ENCODE measurements at regions not wholly inside any gene's neighbourhood (a gene's known extent, or its start where the extent isn't known, plus 50 kb on each side); places are given as distances from the start of the nearest gene placed in this dataset.
A peak's percentile ranks its signal among the peaks of the same experiment; 100 is the strongest.

- peak; percentile 48 for DNase-seq (ENCODE audit: low spot score)
- peak overlapping the region; percentile 49 for H3K4me2 ChIP-seq
- peak overlapping the region; percentile 8 for H2AFZ ChIP-seq (replicated peaks)
- no peak overlapping the region for H3K9ac ChIP-seq
- Mint-ChIP-seq H3K27me3 (ENCODE audit: insufficient read depth, low read depth) (peaks cover 5% of the 10 kb centered on the region), H3K9me3 (peaks cover 2% of the 10 kb centered on the region), H3K27ac (no peak overlapping the region), H3K36me3 (no peaks in the 10 kb centered on the region), H3K4me1 (peaks cover 16% of the 10 kb centered on the region), H3K4me3 (no peak overlapping the region)
- TF ChIP-seq CTCF (IDR thresholded peaks at IDR 0.05) (no peak), EZH2phosphoT487 (IDR thresholded peaks at IDR 0.05) (no peak), EZH2 (IDR thresholded peaks at IDR 0.05) (no peak)
- H3K27me3 ChIP-seq = peaks cover 32% of the 10 kb centered on the region
- H3K36me3 ChIP-seq = no peaks in the 10 kb centered on the region
- H3K4me3 ChIP-seq = no peak overlapping the region
- no peaks in the 10 kb centered on the region for H4K20me1 ChIP-seq (ENCODE audit: low read depth)
- peaks cover 31% of the 10 kb centered on the region for H3K4me1 ChIP-seq
- peak overlapping the region; percentile 78 for H3K27ac ChIP-seq
- H3K79me2 ChIP-seq (ENCODE audit: low read depth) = no peaks in the 10 kb centered on the region
- no peaks in the 10 kb centered on the region for H3K9me3 ChIP-seq (ENCODE audit: low read depth)
- peaks cover 19% of the 10 kb centered on the region for H3F3A ChIP-seq (ENCODE audit: low read depth)
These were observed 247.7 kb downstream of the OLFM4 start for GRCh38 chr13:53276265-53276664.

DNA sequence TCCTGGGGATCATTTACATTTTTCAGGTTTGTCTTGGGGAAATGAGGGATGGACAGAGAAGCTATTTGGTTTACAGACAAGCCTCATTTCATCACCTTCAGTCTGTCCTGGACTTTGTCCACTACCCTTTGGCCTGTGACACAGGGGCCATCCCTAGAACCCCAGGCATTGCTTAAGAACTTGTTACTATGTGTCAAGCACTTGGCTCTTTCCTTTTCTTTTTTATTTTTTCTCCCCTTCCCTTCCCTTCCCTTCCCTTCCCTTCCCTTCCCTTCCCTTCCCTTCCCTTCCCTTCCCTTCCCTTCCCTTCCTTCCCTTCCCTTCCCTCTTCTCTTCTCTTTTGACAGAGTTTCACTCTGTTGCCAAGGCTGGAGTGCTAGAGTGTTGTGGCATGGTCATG is 253.1 kb downstream of the OLFM4 start:
- Mint-ChIP-seq H3K27me3 (ENCODE audit: insufficient read depth, low read depth) (peaks cover 7% of the 10 kb centered on the region), H3K36me3 (no peaks in the 10 kb centered on the region), H3K9me3 (peaks cover 9% of the 10 kb centered on the region), H3K4me1 (peaks cover 9% of the 10 kb centered on the region), H3K4me3 (no peak overlapping the region), H3K27ac (no peak overlapping the region)
- no peaks in the 10 kb centered on the region for H3K9me3 ChIP-seq (ENCODE audit: low read depth)
- H3K79me2 ChIP-seq (ENCODE audit: low read depth) = no peaks in the 10 kb centered on the region
- peaks cover 3% of the 10 kb centered on the region for H3F3A ChIP-seq (ENCODE audit: low read depth)
- H4K20me1 ChIP-seq (ENCODE audit: low read depth) = no peaks in the 10 kb centered on the region
- no peaks in the 10 kb centered on the region for H3K36me3 ChIP-seq
- no peak for DNase-seq (ENCODE audit: low spot score)
- H3K27me3 ChIP-seq = peaks cover 7% of the 10 kb centered on the region
- no peak for TF ChIP-seq EZH2 (IDR thresholded peaks at IDR 0.05)
- no peak for TF ChIP-seq EZH2phosphoT487 (IDR thresholded peaks at IDR 0.05)
- TF ChIP-seq CTCF (IDR thresholded peaks at IDR 0.05) = no peak
- H3K27ac ChIP-seq = no peak overlapping the region
- no peak overlapping the region for H3K4me3 ChIP-seq
- no peak overlapping the region for H3K9ac ChIP-seq
- no peak overlapping the region for H2AFZ ChIP-seq (replicated peaks)
- no peak overlapping the region for H3K4me2 ChIP-seq
- H3K4me1 ChIP-seq = peaks cover 15% of the 10 kb centered on the region

- Mint-ChIP-seq H3K4me3 (no peak overlapping the region), H3K36me3 (no peaks in the 10 kb centered on the region), H3K27me3 (ENCODE audit: insufficient read depth, low read depth) (peaks cover 4% of the 10 kb centered on the region), H3K9me3 (peaks cover 7% of the 10 kb centered on the region), H3K4me1 (peaks cover 5% of the 10 kb centered on the region), H3K27ac (no peak overlapping the region)
- no peak overlapping the region for H3K9ac ChIP-seq
- no peaks in the 10 kb centered on the region for H3F3A ChIP-seq (ENCODE audit: low read depth)
- H3K4me1 ChIP-seq = no peaks in the 10 kb centered on the region
- no peak overlapping the region for H3K4me3 ChIP-seq
- H3K4me2 ChIP-seq = no peak overlapping the region
- no peaks in the 10 kb centered on the region for H3K9me3 ChIP-seq (ENCODE audit: low read depth)
- DNase-seq (ENCODE audit: low spot score) = no peak
- H3K79me2 ChIP-seq (ENCODE audit: low read depth) = no peaks in the 10 kb centered on the region
- H3K27me3 ChIP-seq = peaks cover 3% of the 10 kb centered on the region
- H3K27ac ChIP-seq = no peak overlapping the region
- no peaks in the 10 kb centered on the region for H4K20me1 ChIP-seq (ENCODE audit: low read depth)
- TF ChIP-seq CTCF (IDR thresholded peaks at IDR 0.05) (no peak), EZH2 (IDR thresholded peaks at IDR 0.05) (no peak), EZH2phosphoT487 (IDR thresholded peaks at IDR 0.05) (no peak)
- no peak overlapping the region for H2AFZ ChIP-seq (replicated peaks)
- no peaks in the 10 kb centered on the region for H3K36me3 ChIP-seq
These were observed 257.4 kb downstream of the OLFM4 start for GRCh38 chr13:53285896-53286430.
